Occipital lobe (tissue), 1 donor: ENCODE measurements at regions not wholly inside any gene's neighbourhood (a gene's known extent, or its start where the extent isn't known, plus 50 kb on each side); places are given as distances from the start of the nearest gene placed in this dataset.
A peak's percentile ranks its signal among the peaks of the same experiment; 100 is the strongest.

Experiments
- DNase-seq: peaks from one replicate; lab custom pipeline; 2025; lab: John Stamatoyannopoulos, UW

DNA sequence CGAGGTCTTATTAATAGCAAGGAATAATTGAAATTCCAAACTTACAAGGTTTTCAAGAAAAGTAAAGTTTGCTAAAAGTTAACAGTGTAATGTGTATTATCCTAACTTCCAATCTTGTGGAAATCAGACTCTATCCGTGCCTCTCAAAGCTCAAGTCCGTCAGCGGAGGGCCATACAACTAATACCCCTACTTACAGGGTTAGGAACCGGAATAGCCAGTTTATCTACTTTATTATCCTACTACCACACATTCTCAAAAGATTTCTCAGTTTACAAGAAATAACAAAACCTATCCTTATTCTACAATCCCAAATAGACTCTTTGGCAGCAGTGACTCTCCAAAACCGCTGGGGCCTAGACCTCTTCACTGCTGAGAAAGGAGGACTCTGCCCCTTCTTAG is 457.8 kb downstream of the PTPRC start:
- no peak for DNase-seq

DNA sequence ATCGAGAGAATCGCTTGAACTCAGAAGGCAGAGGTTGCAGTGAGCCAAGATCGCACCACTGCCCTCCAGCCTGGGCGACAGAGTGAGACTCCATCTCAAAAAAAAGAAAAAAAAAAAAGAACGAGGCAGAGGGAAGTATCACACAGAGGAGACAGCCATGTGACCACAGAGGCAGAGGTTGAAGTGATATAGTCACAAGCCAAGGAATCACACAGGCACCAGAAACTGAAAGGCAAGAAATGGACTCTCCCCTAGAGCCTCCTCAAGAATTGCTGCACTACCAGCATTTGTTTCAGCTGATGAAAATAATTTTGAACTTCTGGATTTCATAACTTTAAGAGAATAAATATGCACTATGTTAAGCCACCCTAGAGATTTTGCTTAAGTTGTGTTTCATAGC is 459.6 kb downstream of the PTPRC start:
- DNase-seq, result no peak

DNA sequence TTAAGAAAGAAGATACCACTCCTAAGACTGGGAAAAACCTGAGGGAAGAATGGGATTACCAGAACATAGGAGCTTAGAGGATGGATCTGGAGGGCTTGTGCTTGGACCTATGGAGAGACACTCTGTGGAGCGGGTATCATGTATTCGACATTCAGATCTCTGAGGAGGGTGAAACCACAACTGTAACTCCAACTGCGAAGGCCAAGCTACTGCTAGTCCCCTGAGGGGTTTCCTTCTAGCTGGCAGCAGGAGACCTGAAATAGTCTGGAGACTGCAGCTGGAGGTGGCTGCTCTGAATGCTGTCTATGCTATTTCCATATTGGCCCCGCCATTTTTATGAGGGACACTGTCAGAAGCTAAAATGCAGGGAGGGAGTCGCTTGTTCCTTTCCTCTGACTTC is 462.3 kb downstream of the PTPRC start:
- DNase-seq, result no peak

DNA sequence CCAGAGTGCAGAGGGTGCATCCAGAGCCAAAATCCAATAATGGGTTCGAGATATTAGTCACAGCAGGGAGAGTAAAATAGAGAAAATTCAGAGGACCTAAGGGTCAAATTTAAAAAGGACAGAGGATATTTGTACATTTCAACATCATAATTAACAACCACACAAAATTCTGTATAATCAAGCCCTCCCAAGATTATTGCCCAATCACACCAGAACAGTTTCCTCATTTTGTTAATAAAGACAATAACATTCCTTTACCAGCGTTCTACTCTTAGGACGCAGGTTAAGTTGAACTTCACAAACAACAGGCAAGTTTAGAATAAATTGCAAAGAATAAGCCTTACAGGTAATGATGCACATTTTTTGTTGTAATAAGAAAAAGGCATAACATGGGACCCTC is 462.8 kb downstream of the PTPRC start:
- no peak for DNase-seq

DNA sequence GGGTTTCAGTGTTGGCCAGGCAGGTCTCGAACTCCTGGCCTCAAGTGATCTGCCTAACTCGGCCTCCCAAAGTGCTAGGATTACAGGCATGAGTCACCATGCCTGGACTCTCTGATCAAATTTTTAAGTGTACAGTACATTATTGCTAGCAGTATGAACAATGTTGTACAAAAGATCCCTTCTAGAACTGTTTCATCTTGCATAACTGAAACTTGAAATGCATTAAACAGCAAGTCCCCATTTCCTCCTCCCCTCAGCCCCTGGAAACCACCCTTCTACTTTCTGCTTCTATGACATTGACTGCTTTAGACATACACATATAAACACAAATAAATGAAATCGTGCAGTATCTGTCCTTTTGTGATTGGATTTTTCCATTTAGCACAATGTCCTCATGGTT is 463.4 kb downstream of the PTPRC start:
- DNase-seq, result no peak

DNA sequence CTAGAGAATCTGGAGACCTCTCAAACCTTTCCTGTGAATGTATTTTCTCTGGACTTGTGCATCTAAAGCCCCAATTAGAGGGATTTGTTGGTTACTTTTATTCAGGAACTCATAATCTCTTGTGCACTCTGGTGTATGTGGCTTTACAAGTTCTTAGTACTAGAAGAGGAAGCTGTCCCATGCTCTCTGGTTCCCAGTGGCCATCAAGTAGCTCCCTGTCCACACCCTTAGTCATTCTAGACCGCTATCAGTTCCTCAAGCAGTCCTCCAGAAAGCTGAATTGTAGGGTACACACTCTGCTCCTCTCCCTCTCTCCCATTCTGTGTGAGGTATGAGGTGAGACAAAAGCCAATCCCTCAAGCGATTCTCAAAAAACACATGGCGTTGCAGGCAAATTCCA is 470.3 kb downstream of the PTPRC start:
- no peak for DNase-seq

DNA sequence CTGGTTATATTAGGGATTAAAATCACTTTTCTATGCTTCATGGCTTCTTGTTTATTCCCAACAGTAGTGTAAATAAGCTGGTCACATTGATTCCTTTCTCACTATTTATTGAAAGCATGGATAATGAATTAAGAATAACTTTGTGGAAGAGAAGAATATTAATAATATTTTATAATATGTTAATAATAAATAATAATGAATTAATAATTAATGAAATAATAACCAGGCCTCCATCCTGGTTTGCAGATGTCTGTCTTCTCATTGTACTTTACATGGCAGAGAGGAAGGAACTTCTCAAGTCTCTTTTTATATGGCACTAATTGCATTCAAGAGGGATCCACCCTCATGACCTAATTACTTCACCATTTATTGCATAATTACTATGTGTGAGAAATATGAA is 473.5 kb downstream of the PTPRC start:
- DNase-seq, result no peak

DNA sequence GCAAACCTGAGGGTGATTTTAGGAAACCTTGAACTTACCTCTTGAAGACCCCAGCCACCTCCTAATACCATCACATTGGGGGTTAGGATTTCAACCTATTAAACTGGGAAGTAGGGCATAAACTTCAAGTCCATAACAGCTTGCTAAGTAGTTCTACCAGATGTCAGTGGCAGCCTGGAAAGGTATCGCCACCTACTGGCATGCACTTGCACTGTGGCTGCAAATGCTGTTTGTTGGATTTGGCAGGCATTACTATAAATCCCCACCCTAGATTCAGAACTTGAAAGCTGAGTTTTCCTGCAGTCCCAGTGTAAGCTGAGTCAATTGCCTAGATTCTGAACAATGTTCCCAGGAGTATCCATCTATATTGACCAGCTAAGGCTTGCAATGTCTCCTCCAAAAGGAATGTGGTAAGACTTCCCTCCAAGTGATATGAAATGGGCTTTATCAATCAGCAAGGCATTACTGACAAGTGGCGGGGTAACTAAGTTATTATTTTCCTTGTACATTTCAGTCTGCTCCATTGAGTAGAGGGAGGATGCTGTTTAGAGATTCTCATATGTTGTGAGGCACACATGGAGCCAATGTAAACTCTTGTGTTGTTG is 474.5 kb downstream of the PTPRC start:
- DNase-seq, result peak; percentile 43

DNA sequence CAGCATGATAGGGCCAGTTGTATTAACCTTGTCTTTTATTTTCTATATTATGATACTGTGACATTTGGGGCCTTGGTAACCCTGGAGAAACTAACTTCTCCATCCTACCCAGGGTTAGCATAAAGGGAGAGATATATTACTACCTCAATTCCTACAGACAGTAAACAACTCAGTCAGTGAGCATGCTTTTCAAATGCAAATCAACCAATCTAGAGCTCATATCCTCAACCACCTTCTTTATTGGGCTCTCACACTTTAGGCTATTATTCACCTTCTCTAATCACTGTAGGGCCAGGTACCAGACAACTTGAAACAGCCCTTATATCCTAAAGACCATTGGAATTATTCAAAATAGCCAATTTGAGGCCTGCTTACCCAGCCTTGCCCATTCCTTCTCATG is 477.6 kb downstream of the PTPRC start:
- DNase-seq, result no peak

DNA sequence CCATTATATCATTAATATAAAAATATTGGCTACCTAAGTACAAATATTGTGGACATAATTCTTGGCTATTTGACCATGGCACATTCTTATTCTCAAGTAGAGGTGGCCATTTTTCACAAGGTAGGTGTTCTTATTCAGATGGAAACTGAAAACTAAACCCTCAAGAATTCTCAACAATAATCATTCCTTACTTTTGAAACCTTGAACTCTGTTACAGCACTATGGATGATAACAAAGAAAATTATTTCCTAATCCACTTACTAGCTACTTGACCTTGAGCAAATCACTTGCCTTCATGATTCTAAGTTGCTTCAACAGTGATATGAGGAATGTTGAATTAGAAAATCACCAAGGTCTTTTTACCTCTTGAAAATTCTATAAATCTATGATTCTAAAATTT is 482.2 kb downstream of the PTPRC start:
- DNase-seq, result no peak

DNA sequence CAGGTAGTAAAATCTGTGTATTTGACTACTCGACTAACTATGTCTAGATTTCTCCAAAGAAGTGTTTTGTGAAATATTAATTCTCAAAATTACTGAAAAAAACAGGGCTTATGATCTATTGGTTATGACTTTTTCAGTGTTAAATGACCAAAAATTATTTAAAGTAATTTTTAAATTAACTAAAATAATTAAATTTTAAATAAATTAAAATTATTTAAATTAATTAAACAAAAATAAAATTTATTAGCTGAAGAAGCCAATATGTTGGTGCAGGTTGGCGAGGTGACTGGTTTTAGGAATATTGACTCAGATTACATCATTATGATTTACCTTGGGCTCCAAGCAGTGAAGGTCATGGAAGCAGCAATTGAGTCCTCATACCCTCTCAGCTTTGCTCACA is 483.2 kb downstream of the PTPRC start:
- no peak for DNase-seq

DNA sequence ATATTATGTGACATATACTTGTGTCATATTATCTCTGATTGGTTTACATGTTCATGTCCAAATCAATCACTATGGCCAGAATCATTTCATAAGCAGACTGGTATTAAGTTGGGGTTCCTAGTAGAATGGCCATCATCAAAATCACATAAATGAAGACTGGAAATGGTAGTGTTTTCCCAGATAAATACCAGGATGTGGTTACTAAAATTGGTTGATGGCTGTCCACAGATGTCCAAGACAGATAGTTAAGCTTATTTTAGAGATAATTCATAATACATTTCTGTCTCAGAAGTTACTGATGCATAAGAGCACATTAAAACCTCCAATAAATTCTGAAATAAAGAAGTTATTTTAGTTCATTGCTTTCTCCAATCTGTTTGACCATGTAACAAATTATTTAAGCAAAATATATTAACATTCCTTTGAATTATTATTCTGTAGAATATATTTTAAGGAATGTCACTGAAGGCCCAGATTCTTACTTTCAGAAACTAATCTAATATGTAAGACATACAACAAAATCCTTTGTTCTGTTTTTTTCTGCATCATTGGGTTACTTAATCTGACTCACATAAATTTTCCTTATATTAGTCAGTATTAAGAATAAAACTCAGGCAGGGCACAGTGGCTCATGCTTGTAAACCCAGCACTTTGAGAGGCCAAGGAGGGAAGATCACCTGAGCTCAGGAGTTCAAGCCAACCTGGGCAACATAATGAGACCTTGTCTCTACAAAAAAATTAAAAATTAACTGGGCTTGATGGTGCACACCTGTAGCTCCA is 483.9 kb downstream of the PTPRC start:
- DNase-seq, result no peak

DNA sequence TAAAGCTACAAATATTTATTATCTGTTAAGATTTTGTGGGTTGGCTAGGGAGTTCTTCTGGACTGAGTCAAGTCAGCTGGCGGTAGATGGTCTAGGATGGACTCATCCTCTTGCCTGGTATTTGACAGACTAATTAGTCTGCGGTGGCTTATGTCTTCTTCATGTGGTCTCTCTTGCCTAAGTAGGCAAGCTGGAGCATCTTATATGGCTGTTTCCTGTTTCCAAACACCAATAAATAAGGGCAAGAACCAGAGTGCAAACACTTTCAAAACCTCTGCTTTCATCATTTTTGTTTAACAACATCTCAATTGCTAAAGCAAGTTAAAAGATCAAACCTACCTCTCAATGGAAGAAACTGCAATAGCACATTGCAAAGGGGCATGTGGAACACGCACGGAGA is 484.8 kb downstream of the PTPRC start:
- no peak for DNase-seq

DNA sequence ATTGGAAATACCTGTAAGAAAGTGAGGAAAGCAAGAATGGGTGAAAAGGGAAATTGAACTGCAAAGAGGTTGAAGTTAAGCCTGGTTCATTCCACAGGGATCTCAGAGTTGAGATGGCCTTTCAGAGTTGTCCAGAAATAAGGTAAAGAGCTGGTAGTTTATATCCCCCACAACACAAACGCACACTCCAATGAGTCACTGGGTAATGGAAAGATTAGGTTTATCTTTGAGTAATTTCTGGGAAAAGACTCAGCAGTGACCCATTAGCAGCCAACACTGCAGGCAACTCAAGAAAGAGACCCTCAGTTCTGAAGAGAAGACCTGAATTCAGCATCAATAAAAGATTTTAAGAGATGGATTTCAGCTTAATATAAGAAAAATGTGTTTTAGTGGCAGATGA is 485.5 kb downstream of the PTPRC start:
- DNase-seq, result no peak

DNA sequence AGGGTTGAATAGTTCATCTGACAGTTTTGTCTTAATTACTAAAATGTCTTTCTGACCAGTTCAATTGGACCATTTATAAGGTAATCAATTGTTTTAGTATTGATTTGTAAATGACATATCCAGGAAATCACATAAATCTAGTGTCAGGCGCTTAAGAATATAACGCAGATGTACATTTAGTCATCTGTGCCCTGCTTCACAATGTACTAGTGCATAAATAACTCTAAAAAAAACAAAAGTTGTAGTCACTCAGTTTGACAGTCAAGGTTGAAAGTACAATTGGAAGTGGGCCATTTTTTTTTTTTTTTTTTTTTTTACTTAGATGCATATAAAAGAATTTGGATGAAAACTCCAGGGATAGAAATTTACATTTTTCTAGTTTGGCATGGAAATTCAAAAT is 490.4 kb downstream of the PTPRC start:
- no peak for DNase-seq

DNA sequence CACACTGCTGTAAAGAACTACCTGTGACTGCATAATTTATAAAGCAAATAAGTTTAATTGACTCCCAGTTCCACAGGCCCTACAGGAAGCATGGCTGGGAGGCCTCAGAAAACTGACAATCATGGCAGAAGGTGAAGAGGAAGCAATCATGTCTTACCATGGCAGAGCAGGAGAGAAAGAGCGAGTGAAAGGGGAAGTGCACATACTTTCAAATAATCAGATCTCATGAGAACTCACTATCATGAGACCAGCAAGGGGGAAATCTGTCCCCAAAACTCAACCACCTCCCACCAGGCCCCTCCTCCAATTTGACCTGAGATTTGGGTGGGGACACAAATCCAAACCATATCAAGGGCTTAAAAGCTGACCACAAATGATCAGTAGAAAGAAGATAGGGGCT is 493.2 kb downstream of the PTPRC start:
- no peak for DNase-seq

DNA sequence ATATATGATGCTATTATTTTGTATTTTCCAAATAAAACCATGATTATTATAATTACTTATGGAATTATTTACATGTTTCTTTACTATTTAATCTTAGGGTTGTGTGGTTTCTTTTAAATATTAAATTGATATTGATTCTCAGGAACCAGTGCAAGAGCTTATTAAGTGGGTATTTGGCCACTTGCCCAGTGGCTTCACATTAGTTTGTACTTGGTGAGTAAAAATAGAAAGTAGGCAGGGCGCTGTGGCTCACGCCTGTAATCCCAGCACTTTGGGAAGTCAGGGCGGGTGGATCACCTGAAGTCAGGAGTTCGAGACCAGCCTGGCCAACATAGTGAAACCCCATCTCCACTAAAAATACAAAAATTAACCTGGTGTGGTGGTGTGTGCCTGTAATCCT is 497.1 kb downstream of the PTPRC start:
- no peak for DNase-seq

DNA sequence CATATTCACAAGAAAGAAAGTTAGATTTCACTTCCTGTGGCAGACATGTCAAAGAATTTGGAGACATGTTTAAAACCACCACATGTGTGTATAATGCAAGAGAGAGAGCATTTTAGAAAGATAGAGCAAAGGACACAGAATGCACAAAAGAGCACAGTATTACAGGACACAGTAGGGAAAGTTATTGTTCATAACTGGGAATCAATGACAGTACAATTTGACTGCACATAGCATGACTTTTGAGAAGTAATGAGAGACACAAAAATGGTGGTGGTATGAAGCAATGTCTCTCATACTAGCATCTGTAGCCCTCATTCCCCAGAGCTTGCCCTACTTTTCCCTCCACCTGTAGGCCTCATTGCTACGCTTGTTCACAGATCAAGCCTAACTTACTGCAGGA is 499.2 kb downstream of the PTPRC start:
- DNase-seq, result no peak

DNA sequence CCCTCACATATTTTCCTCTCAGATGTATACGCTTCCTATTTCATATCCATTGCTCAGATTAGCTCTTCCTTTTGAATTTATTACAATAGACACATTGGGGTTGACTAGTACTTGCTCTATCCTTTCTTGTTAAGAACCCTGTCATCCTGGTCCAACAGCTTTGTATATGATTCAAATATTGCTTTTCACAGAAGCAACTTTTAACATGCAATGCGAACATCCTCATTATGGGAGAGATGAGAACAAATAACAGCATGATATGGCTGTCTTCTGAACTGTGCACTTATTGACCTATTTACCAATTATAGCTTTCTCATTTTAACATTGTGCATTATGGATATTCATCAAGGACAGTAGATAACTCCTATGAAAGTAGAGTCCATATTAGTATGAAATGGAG is 510.8 kb downstream of the PTPRC start:
- no peak for DNase-seq

DNA sequence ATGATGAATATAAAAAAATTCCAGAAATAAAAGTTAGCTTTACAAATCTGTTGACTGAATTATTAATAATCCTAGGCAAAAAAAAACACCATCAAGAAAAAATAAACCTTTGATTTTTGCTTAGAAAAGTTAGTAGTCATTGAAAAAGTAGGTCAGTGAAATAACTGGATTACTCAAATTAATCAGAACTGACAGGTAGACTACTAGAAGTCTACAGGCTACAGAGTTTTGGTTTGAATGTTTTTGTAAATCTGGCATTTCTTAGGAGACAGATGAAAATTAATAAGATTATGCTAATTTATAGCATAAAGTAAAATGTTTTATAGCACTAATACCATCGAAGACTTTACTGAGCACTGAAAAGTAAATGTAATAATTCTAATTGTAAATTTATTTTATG is 511.9 kb downstream of the PTPRC start:
- DNase-seq, result no peak

DNA sequence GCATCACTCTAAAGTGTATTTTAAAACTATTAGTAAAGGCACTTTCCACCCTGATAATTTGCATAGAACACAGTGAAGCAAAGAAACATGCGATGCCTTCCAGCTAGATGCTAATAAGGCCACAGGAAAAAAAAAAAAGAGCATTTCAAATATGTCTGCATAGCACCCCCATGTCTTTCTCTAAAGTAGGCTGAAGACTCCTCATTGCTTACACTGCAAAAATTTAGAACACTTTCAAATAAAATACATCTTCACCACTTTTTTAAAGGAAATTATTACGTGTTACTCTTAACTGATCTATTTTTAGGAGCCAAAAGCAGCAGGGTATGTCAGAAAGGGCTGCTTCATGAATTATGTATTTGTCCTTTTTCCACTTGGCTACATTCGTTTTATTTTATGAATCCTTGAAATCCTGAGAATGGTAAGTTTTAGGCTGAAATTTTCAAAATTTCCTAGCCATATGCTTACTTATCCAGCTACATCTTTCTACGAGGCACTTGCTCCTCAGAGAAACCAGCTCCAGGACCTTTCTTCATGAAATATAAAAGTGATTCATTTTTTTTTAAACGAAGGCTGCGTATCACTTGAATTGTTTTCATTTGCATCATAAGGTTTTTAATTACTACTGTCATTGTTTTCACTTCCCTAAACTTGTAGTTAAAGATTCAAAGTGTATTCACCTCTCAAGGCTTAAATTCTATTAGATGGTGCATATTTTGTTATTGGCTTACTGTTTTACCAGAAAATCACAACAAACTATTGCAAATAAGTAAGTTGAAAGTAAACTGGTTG is 513.0 kb downstream of the PTPRC start:
- no peak for DNase-seq

DNA sequence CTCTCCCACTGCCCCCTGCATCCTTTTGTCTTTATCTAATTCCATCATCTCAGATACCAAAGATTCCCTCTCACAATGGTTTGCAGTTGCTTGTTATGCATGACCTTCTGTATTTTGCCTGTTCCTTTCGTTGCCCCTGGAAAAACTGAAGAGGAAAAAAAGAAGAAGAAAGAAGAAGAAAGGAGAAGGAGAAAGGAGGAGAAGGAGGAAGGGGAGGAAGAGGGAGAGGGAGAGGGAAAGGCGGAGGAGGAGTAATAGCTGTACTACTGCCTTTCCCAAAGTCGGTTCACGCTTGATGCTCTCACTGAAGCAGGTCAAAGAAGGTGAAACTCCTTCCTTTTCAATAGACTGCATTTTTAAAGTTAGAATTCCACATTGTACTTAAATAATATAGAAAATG is 513.8 kb downstream of the PTPRC start:
- DNase-seq, result no peak
